Left cardiac atrium (tissue), 4 donors: ENCODE measurements at regions not wholly inside any gene's neighbourhood (a gene's known extent, or its start where the extent isn't known, plus 50 kb on each side); places are given as distances from the start of the nearest gene placed in this dataset.

Experiments used
- ATAC-seq, 2 donors: fragments of 200-7000 bp; cut with Tn5 transposase; one replicate each; pipeline ENCODE4 v1.9.1; 2020; ENCODE audit warnings: mild to moderate bottlenecking in 2 of 2, moderate library complexity in 2 of 2
- DNase-seq: peaks from one replicate; pipeline ENCODE4 v3.0.0-alpha.2; 2020
- intact Hi-C, 2 donors: fragments of 100-400 bp; cut with DNase I; formaldehyde crosslinking; loops; one replicate each; pipeline versions ENCODE4 v1.14.1 to v1.15.1; 2022 to 2023
- donor health status: DM: no; HTN: yes; CAD: no.
- donor health status: DM: no; HTN: yes; CAD: no; lungs with severe emphysema.
- donor health status: DM: yes; HTN: yes; CAD: no.
- donor health status: Dilated cardiomyopathy.

DNA sequence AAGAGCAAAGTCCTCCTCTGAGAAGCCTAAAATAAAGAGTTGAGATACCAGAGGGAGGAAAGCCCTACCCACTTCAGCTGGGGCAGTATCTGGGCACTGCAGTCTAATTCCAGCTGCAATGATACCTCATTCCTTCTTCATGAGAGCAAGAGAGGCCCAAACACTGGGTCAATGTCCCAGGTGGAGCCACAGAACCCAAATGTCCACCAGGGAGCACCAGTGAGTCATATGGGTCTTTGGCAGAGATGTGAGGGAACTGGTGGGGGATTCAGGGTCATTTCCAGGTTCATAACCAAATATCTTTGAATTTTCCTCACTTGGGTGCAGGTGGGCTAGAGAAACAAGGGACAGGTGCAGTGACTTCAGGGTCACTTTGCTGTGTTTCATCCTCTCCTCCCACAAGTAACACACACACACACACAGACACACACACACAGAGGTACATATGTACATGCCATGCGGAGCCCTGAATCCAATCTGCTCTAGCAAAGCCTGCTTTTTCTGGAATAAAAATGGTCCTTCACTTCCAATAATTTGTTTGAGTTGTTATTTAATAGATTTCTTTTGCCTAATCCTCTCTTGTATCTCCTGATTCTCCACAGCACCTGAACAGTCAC lies 585.4 kb downstream of the SOX6 start:
- peak; percentile 46 for DNase-seq
- ATAC-seq: peak in 1 of 2 donors; percentile 53
- intact Hi-C loops: no loop called here

- intact Hi-C loops: no loop called here
- no peak for ATAC-seq
Observed at GRCh38 chr11:15772547-15772946, 583.8 kb downstream of the SOX6 start.

DNA sequence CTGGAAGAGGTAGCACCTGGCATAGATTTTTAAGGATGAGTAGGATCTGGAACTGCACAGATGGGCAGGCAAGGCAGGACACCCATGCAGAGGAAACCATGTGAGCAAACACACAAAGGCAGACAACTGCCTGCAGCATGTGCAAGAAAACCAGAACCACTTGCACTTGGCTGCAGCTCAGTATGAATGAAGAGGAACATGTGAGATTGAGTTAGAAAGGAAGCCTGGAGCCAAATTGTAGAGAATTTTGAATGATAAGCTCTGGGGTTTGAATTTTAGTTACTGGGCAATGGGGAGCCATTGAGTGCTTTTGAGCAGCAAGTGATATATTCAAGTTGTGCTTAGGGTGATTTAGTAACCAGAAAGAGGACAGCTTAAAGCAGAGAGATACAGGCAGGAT lies 583.4 kb downstream of the SOX6 start:
- DNase-seq: no peak
- intact Hi-C loops: no loop called here
- ATAC-seq: no peak

More at GRCh38 chr11:15772547-15772946, 583.8 kb downstream of the SOX6 start:
- DNase-seq: no peak

- DNase-seq: no peak
- intact Hi-C loops: no loop called here
- ATAC-seq: no peak
Observed at GRCh38 chr11:15773476-15774387, 582.6 kb downstream of the SOX6 start.

GRCh38 chr11:15774388-15774939 lies 581.9 kb downstream of the SOX6 start:
- ATAC-seq: peak in 1 of 2 donors; percentile 12
- intact Hi-C loops: no loop called here

DNA sequence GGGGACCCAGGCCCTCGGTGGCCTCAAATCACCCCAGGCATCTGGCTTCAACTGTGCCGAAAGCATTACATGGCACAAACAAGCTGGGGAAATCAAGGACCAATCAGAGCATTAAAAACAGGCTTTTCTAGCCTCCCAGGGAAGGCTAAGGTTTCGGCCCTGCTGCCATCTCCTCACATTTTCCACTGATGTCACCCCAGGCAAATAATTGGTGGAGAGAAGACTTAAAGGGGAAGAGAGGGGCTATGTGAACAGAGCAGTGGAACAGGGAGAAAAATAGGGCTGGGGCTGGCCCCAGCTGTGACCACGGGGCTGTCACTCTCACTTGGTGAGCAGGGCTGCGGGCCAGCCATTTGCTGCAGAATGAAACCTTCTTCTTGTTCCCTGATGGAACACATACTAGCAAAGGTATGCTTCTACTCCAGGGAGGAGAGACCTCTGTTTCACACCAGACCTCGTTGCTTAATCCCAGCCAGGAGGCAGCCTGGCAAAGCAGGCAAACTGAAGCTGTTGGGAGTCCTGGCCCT lies 581.3 kb downstream of the SOX6 start:
- ATAC-seq (peak; percentile 49 to 60), DNase-seq (peak; percentile 18)

More at GRCh38 chr11:15774388-15774939, 581.9 kb downstream of the SOX6 start:
- DNase-seq: no peak

DNA sequence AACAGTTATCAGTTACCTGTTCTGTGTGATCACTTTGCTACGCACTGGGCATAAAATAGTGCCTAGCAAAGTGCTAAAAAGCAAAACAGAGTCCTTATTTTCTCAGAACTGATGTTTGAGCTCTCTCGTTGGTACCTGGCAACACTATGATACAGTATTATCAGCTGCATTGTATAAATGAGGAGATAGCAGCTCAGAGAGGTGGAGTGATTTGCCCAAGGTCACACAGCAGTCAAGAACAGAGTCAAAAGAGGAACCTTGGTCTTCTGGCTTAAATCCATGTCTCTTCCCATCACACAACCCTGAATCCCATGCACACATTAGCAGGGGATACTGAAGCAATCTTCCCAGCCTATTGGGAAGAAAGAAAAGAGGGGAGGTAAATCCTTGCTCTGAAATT lies 580.5 kb downstream of the SOX6 start:
- DNase-seq (no peak), ATAC-seq (no peak)
- intact Hi-C loops: no loop called here

More for the DNA sequence above, 581.3 kb downstream of the SOX6 start:
- intact Hi-C loops: no loop called here

- intact Hi-C loops: no loop called here
- DNase-seq (no peak), ATAC-seq (no peak)
Observed at GRCh38 chr11:15776366-15776765, 580.0 kb downstream of the SOX6 start.

DNA sequence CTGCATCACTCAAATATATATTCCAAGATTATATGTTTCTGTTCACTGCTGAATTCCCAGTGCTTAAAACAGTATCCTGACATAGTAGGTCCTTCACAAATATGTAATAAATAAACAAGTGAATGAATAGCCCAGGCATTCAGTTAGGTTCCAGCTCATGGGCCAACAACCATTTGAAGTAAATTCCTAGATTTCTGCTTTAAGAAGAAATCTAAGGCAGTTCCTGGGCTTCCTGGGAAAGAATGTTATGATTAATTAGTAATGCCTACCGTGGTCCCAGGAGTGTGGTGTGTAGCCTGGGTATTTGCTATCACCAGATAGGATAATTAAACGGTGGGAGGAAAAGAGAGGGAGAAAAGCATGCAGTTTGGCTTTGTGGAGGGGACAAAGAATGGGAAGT lies 576.8 kb downstream of the SOX6 start:
- no peak for ATAC-seq
- intact Hi-C loops: no loop called here
- DNase-seq: no peak

DNA sequence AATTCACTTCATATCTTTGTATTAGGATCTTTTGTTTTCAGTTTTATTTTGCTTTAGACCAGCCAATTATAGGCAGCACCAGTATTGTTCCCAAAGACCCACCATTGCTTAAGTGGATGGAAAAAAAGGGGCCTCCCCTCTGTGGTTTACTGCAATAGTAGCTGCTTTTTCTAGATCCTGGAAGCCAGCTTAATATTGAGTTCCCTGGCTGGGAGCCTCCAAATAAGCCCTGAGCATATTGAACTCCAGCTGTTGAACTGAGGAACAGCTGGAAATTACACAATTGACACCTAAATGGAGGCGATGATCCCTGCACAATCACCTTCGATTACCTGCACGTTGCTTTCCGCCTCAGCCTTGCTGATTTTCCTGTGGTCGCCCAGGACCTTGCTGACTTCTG lies 576.0 kb downstream of the SOX6 start:
- ATAC-seq: peak in 1 of 2 donors; percentile 40
- no peak for DNase-seq
- intact Hi-C loops: no loop called here

- ATAC-seq: peak in 1 of 2 donors; percentile 55
- intact Hi-C loops: no loop called here
- DNase-seq: no peak
Observed at GRCh38 chr11:15780837-15781236, 575.5 kb downstream of the SOX6 start.

GRCh38 chr11:15783619-15784018 lies 572.7 kb downstream of the SOX6 start:
- DNase-seq (no peak), ATAC-seq (peak in 1 of 2 donors; percentile 50)
- intact Hi-C loops: no loop called here

GRCh38 chr11:15793043-15793996 lies 563.0 kb downstream of the SOX6 start:
- ATAC-seq: peak; percentile 72 to 97

GRCh38 chr11:15794361-15795150 lies 561.8 kb downstream of the SOX6 start:
- DNase-seq (no peak), ATAC-seq (no peak)
- intact Hi-C loops: no loop called here

More at GRCh38 chr11:15793043-15793996, 563.0 kb downstream of the SOX6 start:
- intact Hi-C loops: no loop called here
- no peak for DNase-seq

DNA sequence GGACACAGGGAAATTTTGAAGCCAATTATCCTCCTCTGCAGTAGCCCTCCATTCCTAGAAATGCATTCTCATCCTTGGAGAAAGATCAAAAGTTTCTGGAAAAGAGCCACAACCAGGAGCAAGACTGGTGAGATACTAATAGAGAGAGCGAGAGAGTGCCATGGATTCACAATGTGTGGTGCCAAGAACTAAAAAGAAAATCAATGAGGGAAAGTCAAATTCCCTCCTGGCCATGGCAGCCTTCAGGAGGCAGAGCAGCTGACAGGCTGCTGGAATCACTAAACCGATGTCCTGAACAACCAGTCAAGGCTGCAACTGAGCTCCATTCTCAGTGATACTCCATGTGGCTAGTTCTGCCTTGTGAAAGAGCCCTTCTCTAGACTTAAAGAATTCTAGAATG lies 561.0 kb downstream of the SOX6 start:
- intact Hi-C loops: no loop called here
- no peak for DNase-seq
- ATAC-seq: no peak

GRCh38 chr11:15800111-15800800 lies 556.1 kb downstream of the SOX6 start:
- DNase-seq (peak; percentile 61), ATAC-seq (peak; percentile 71 to 83)
- intact Hi-C loops: no loop called here

- intact Hi-C loops: no loop called here
- ATAC-seq (no peak), DNase-seq (no peak)
Observed at GRCh38 chr11:15801126-15801525, 555.2 kb downstream of the SOX6 start.
